Type B pancreatic cell (in vitro differentiated cells): ENCODE measurements at regions not wholly inside any gene's neighbourhood (a gene's known extent, or its start where the extent isn't known, plus 50 kb on each side); places are given as distances from the start of the nearest gene placed in this dataset.

Experiments
- DNase-seq: peaks from one replicate; pipeline ENCODE4 v3.0.0; 2021; ENCODE audit warnings: mixed read lengths; ENCODE audit not compliant: unreplicated experiment; ENCODE audit errors: extremely low spot score
- H3K27ac Mint-ChIP-seq: 2 replicates; pipeline ENCODE4 v1.8.0; 2021; ENCODE audit warnings: mild to moderate bottlenecking, mixed read lengths
- H3K27me3 Mint-ChIP-seq: 2 replicates; pipeline ENCODE4 v1.8.0; 2021; ENCODE audit warnings: mixed read lengths
- H3K36me3 Mint-ChIP-seq: 2 replicates; pipeline ENCODE4 v1.8.0; 2021; ENCODE audit warnings: mixed read lengths
- H3K4me1 Mint-ChIP-seq: one replicate; pipeline ENCODE4 v1.8.0; 2021; ENCODE audit warnings: mixed read lengths; ENCODE audit not compliant: unreplicated experiment
- H3K4me3 Mint-ChIP-seq: 2 replicates; pipeline ENCODE4 v1.8.0; 2021; ENCODE audit warnings: mild to moderate bottlenecking, mixed read lengths
- H3K9me3 Mint-ChIP-seq: 2 replicates; pipeline ENCODE4 v1.8.0; 2021; ENCODE audit warnings: mixed read lengths
- TF ChIP-seq, protein P1 (sequence below): fragments of 200-600 bp; sonication (generic); conservative IDR thresholded peaks from 2 replicates; pipeline ENCODE4 v1.5.0; 2021; ENCODE audit warnings: antibody characterized with exemption, mild to moderate bottlenecking

DNA sequence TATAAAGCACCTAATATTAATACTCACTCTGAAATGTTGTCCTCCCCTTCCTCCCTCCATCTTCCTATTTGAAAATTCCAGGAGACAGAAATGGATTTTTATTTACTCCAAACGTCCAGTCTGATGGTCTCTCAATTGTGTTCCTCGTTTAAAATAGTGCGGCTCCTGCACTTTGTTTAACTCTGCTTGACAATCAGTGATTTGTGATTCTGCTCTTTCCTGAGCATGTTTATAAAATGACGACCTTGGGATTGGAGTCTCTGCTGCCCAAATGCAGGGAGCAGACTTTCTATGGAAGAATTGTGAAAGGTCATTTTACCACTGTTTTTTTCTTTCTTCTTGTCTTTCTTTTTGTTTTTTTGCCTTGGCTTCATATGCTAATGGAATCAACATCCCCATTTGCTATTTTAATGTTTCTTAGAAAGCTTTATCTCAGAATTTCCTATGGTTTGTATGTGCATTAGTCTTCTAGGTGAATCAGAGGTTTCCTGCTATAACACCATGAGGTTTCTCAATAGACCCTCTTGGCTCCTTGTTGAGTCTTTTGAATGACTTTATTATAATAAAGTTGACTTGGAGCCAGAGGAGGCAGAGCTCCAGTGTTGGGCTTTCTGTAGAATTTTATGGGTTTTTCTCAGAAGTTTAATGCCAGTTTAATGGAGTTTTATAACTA, 376.5 kb downstream of the CDH11 start:
- H3K27me3 Mint-ChIP-seq, result peaks cover 33% of the 10 kb centered on the region
- no peak overlapping the region for H3K4me3 Mint-ChIP-seq
- H3K9me3 Mint-ChIP-seq, result no peaks in the 10 kb centered on the region
- H3K27ac Mint-ChIP-seq, result no peak overlapping the region
- no peaks in the 10 kb centered on the region for H3K4me1 Mint-ChIP-seq
- DNase-seq, result no peak
- TF ChIP-seq, protein P1, sequence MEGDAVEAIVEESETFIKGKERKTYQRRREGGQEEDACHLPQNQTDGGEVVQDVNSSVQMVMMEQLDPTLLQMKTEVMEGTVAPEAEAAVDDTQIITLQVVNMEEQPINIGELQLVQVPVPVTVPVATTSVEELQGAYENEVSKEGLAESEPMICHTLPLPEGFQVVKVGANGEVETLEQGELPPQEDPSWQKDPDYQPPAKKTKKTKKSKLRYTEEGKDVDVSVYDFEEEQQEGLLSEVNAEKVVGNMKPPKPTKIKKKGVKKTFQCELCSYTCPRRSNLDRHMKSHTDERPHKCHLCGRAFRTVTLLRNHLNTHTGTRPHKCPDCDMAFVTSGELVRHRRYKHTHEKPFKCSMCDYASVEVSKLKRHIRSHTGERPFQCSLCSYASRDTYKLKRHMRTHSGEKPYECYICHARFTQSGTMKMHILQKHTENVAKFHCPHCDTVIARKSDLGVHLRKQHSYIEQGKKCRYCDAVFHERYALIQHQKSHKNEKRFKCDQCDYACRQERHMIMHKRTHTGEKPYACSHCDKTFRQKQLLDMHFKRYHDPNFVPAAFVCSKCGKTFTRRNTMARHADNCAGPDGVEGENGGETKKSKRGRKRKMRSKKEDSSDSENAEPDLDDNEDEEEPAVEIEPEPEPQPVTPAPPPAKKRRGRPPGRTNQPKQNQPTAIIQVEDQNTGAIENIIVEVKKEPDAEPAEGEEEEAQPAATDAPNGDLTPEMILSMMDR, result no peak
- no peaks in the 10 kb centered on the region for H3K36me3 Mint-ChIP-seq

DNA sequence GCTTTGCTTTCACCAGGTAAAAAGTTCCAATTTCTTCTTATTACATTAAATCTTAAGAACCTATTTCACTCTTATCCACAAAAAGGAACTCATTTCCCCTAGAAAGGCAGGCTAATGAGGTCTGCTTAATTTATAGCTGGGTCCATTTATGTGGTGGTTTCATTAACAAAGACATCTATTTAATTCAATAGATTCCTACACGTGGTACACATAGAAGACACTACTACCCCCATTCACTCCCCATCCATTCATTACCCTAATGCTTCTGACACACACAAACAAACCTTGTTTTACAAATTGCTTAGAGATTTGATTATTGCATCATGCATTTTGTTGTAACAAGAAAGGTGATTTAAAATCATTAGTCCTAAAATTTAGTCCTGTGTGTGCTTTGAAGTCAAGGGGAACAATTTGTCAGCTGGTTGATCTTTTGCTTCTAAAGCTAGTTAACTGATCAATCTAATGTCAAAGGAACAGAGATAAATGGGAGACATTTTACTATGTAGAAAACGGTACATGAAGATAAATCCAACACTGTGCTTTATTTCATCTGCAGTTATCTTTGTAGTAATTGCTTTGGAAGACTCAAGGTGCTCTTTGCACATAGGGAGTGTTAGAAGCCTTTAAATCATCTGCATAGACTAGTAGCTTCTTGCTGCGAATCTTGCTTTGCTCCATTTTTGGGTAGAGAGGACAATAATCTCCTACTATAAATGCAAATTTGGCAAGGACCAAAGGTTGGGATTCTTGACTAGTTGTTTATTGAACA, 379.2 kb downstream of the CDH11 start:
- TF ChIP-seq, protein P1, result no peak
- H3K36me3 Mint-ChIP-seq, result no peaks in the 10 kb centered on the region
- H3K27me3 Mint-ChIP-seq, result peaks cover 33% of the 10 kb centered on the region
- no peaks in the 10 kb centered on the region for H3K4me1 Mint-ChIP-seq
- no peak overlapping the region for H3K4me3 Mint-ChIP-seq
- DNase-seq, result no peak
- no peak overlapping the region for H3K27ac Mint-ChIP-seq
- no peaks in the 10 kb centered on the region for H3K9me3 Mint-ChIP-seq

DNA sequence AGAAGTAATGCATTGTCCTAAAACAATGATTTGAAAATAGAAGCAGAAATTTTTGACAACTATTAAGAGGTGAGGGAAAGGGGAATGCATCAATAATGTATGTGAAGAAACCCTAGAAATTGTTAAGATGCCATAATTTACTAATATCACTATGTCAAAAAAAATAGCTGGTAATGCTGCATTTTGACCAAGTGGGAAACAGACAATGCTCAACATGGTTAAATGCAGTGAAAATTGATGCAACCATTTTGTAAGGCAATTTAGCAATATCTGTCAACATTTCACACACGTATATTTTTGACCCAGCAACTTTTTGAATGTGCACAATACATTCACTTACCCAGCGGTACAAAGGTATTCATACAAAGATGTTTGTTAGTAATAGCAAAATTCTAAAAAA, 381.6 kb downstream of the CDH11 start:
- TF ChIP-seq, protein P1, result no peak
- Mint-ChIP-seq H3K9me3 (peaks cover 4% of the 10 kb centered on the region), H3K4me3 (no peak overlapping the region), H3K36me3 (no peaks in the 10 kb centered on the region), H3K27me3 (peaks cover 20% of the 10 kb centered on the region), H3K27ac (no peak overlapping the region), H3K4me1 (no peaks in the 10 kb centered on the region)
- DNase-seq, result no peak

DNA sequence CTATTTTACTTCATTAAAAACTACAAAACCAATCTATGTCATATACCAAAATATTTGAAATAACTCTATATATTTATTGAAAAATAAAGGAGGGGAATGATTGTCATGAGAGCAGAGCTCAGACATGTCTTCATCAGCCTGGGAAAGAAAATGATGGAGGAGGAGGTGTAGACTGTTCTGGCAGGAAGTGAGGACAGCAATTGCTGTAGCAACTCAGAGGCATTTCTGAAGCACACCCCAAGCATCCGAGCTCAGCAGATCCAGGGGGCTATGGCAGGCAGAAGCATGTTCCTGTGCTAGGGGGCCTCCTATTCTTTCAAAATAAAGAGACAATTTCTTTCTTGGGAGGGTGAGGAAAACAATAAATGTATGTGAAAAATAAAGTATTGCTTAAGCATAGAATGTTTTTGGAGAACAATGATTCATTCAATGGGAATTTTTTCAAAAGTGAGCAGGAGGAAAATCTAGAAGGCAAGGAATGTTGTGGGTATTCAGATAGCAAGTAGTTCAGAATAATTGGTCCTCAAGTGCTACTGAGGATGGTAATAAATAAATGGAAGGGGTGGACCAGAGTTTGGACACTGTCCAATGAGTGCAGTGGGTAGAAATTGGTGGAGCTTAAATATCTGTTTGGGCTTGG, 383.4 kb downstream of the CDH11 start:
- Mint-ChIP-seq H3K4me3 (no peak overlapping the region), H3K27me3 (peaks cover 8% of the 10 kb centered on the region), H3K27ac (no peak overlapping the region), H3K36me3 (no peaks in the 10 kb centered on the region), H3K4me1 (no peaks in the 10 kb centered on the region), H3K9me3 (peaks cover 5% of the 10 kb centered on the region)
- TF ChIP-seq, protein P1, result no peak
- DNase-seq, result no peak

DNA sequence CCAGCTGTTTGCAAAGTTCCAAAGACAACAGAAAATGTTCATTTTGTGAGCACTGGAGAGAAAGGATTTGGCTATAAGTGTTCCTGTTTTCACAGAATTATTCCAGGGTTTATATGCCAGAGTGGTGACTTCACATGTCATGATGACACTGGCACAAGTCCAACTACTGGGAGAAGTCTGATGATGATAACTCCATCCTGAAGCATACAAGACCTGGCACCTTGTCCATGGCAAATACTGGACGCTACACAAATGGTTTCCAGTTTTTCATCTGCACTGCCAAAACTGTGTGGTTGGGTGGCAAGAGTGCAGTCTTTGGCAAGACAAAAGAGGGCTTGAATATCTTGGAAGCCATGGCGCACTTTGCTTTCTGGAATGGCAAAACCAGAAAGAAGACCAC, 385.0 kb downstream of the CDH11 start:
- H3K27me3 Mint-ChIP-seq, result peaks cover 5% of the 10 kb centered on the region
- peaks cover 5% of the 10 kb centered on the region for H3K9me3 Mint-ChIP-seq
- H3K4me3 Mint-ChIP-seq, result no peak overlapping the region
- TF ChIP-seq, protein P1, result no peak
- H3K4me1 Mint-ChIP-seq, result no peaks in the 10 kb centered on the region
- no peaks in the 10 kb centered on the region for H3K36me3 Mint-ChIP-seq
- H3K27ac Mint-ChIP-seq, result no peak overlapping the region
- DNase-seq, result no peak
